ENCODE measurements at regions not wholly inside any gene's neighbourhood (a gene's known extent, or its start where the extent isn't known, plus 50 kb on each side); places are given as distances from the start of the nearest gene placed in this dataset.
A peak's percentile ranks its signal among the peaks of the same experiment; 100 is the strongest.
"Not testable (repeated sequence)": the region's sequence is repeated elsewhere in the genome, so short reads cannot be mapped to it uniquely, and the experiment has no call there.

GRCh38 chr14:51357250-51357649, 117.2 kb downstream of the TMX1 start:
- TF ChIP-seq, protein P1, sequence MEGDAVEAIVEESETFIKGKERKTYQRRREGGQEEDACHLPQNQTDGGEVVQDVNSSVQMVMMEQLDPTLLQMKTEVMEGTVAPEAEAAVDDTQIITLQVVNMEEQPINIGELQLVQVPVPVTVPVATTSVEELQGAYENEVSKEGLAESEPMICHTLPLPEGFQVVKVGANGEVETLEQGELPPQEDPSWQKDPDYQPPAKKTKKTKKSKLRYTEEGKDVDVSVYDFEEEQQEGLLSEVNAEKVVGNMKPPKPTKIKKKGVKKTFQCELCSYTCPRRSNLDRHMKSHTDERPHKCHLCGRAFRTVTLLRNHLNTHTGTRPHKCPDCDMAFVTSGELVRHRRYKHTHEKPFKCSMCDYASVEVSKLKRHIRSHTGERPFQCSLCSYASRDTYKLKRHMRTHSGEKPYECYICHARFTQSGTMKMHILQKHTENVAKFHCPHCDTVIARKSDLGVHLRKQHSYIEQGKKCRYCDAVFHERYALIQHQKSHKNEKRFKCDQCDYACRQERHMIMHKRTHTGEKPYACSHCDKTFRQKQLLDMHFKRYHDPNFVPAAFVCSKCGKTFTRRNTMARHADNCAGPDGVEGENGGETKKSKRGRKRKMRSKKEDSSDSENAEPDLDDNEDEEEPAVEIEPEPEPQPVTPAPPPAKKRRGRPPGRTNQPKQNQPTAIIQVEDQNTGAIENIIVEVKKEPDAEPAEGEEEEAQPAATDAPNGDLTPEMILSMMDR (IDR thresholded peaks at IDR 0.05; ENCODE audit: insufficient read depth, low read depth, low read length), result no peak
- no peak for DNase-seq (ENCODE audit: low read depth)
- Histone ChIP-seq H3K27me3 (ENCODE audit: control insufficient read depth, insufficient read depth, low read length) (no peaks in the 10 kb centered on the region), H3K4me3 (ENCODE audit: low read depth, low read length) (no peak overlapping the region), H3K36me3 (ENCODE audit: control insufficient read depth, insufficient read depth, low read length) (no peaks in the 10 kb centered on the region)
- ChIA-PET POLR2A (no interaction called here), CTCF (no interaction called here)

DNA sequence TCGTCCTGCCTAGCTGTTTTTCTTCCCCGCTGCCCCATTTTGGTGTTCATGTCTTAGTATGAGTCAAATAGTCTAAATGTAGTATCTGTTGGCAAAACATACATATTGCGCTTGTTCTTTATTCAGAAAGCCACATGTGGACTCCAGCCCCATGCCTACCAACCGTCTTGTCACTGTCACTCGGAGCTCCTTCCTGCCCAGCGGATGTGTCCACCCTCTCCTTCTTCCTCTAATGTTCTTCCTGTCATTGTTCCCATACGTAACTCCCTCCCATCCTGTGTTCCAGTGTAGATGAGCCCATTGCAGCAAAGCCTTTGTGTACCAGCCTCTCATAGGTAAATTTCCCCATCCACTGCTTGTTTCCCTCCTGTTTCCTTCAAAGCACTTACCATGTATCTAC, 120.5 kb downstream of the TMX1 start:
- H3K36me3 ChIP-seq (ENCODE audit: control insufficient read depth, insufficient read depth, low read length), result no peaks in the 10 kb centered on the region
- POLR2A ChIA-PET, result no interaction called here
- TF ChIP-seq, protein P1 (IDR thresholded peaks at IDR 0.05; ENCODE audit: insufficient read depth, low read depth, low read length), result no peak

GRCh38 chr14:51365241-51365965, 125.4 kb downstream of the TMX1 start:
- POLR2A ChIA-PET, result no interaction called here
- CTCF ChIA-PET, result interaction anchor here (0.5 kb wide), 1 partner anchor 93 kb away, joined by 3 read pairs; no protein-coding TSS in a partner anchor

More for the DNA sequence above, 120.5 kb downstream of the TMX1 start:
- no peak for DNase-seq (ENCODE audit: low read depth)
- CTCF ChIA-PET, result interaction anchor here (0.6 to 1.3 kb wide), 2 partner anchors 10 to 326 kb away, joined by 3 read pairs; no protein-coding TSS in a partner anchor
- no peaks in the 10 kb centered on the region for H3K27me3 ChIP-seq (ENCODE audit: control insufficient read depth, insufficient read depth, low read length)
- no peak overlapping the region for H3K4me3 ChIP-seq (ENCODE audit: low read depth, low read length)

GRCh38 chr14:51366460-51366859, 126.4 kb downstream of the TMX1 start:
- POLR2A ChIA-PET; DNase-seq (ENCODE audit: low read depth); H3K27me3 ChIP-seq (ENCODE audit: control insufficient read depth, insufficient read depth, low read length); H3K4me3 ChIP-seq (ENCODE audit: low read depth, low read length); H3K36me3 ChIP-seq (ENCODE audit: control insufficient read depth, insufficient read depth, low read length): not testable (repeated sequence)
- CTCF ChIA-PET, result interaction anchor here (1.7 kb wide), 1 partner anchor 83 kb away, joined by 12 read pairs; no protein-coding TSS in a partner anchor

More at GRCh38 chr14:51365241-51365965, 125.4 kb downstream of the TMX1 start:
- Histone ChIP-seq H3K4me3 (ENCODE audit: low read depth, low read length) (no peak overlapping the region), H3K27me3 (ENCODE audit: control insufficient read depth, insufficient read depth, low read length) (no peaks in the 10 kb centered on the region), H3K36me3 (ENCODE audit: control insufficient read depth, insufficient read depth, low read length) (no peaks in the 10 kb centered on the region)
- TF ChIP-seq, protein P1 (IDR thresholded peaks at IDR 0.05; ENCODE audit: insufficient read depth, low read depth, low read length), result no peak
- no peak for DNase-seq (ENCODE audit: low read depth)

GRCh38 chr14:51366866-51367599, 127.0 kb downstream of the TMX1 start:
- DNase-seq (ENCODE audit: low read depth); H3K36me3 ChIP-seq (ENCODE audit: control insufficient read depth, insufficient read depth, low read length); POLR2A ChIA-PET; H3K27me3 ChIP-seq (ENCODE audit: control insufficient read depth, insufficient read depth, low read length); H3K4me3 ChIP-seq (ENCODE audit: low read depth, low read length): not testable (repeated sequence)
- CTCF ChIA-PET, result interaction anchor here (1.0 to 1.7 kb wide), 4 partner anchors 9 to 413 kb away, joined by 3 to 12 read pairs (median 4); no protein-coding TSS in a partner anchor

DNA sequence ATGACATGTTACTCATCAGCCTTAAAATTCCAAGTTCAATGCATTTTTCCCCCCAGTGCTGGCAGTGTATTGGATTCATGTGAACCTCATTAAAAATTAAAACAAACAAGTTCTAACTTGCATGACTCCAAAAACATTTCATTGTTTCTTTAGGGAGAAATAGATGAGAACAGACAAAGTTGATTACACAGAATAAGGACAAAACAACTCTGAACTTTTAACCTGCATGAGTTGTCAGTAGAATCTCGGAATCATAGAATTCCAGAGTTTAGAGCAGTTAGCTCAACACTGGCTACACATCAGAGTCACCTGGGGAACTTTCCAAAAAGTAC, 127.5 kb downstream of the TMX1 start:
- Histone ChIP-seq H3K4me3 (ENCODE audit: low read depth, low read length) (no peak overlapping the region), H3K27me3 (ENCODE audit: control insufficient read depth, insufficient read depth, low read length) (no peaks in the 10 kb centered on the region), H3K36me3 (ENCODE audit: control insufficient read depth, insufficient read depth, low read length) (no peaks in the 10 kb centered on the region)
- TF ChIP-seq, protein P1 (IDR thresholded peaks at IDR 0.05; ENCODE audit: insufficient read depth, low read depth, low read length), result no peak
- ChIA-PET CTCF (interaction anchor here (1.0 to 1.7 kb wide), 4 partner anchors 9 to 412 kb away, joined by 3 to 12 read pairs (median 4); no protein-coding TSS in a partner anchor), POLR2A (no interaction called here)
- DNase-seq (ENCODE audit: low read depth), result peak; percentile 94

Measured in BJ (cell line).